HG03571 (cell line): ENCODE measurements at regions not wholly inside any gene's neighbourhood (a gene's known extent, or its start where the extent isn't known, plus 50 kb on each side); places are given as distances from the start of the nearest gene placed in this dataset.
"Not testable (repeated sequence)": the region's sequence is repeated elsewhere in the genome, so short reads cannot be mapped to it uniquely, and the experiment has no call there.

ENCODE experiments used
- ATAC-seq: cut with Tn5 transposase; IDR thresholded peaks from one replicate; pipeline ENCODE4 v1.9.1; 2021; ENCODE audit not compliant: unreplicated experiment

DNA sequence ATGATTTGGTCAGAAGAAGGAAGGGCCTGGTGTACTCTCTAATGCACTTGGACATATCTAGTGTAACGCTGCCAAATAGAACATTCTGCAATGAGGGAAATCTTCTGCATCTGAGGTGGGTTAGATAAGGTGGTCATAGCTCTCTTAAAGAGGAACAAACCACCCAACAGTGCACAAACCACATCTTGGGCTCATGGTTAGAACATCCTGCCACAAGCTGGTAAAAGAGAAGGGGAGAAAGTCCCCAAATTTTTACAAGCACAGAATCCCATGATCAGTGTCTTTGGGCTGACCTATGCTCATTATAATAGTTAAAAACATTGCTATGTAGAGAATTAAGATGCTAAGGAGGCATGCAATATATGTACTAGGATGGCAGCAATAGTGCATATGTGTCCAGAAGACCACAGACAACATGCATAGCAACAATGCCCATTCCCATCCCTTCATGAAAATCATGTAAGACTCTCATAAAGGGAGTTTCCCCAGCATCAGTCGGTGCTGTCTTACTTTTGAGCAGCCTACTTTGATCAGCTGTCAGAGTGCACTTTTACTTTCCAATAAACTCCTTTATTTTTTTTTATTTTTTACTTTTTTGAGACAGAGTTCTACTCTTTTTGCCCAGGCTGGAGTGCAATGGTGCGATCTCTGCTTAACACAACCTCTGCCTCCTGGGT, 99.7 kb upstream of the SLC7A11 start:
- peak; percentile 77 for ATAC-seq

DNA sequence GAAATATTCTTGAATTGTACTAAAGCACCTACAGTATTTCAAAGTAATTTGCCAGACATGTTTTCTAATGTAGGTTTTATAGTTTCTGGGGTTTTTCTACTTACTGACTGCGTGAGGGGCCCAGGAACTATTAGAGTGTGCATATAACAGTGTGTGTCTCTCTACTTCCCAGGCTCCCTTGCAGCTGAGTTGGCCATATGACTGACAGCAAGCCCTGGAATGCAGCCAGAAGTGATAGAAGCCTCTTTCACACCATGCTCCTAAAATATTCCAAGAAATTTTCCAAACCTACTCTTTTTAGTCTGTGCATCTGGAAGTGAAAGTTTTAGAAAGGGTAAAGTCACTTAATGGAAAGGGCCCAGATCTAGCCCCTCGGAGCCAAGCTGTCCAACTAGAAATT, 96.7 kb upstream of the SLC7A11 start:
- no peak for ATAC-seq

DNA sequence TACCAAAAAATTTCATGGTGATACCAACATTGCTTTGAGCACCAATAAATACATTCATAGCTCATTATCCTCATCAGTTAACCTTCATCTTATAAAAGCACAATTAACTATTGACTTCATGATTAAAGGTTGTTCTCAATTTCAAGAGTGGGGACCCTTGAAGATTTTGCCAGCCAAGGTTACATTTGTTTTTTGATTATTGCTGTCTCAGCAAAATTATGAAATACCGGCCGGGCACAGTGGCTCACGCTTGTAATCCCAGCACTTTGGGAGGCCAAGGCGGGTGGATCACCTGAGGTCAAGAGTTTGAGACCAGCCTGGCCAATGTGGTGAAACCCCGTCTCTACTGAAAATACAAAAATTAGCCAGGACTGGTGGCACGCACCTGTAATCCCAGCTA, 96.1 kb upstream of the SLC7A11 start:
- not testable (repeated sequence) for ATAC-seq

DNA sequence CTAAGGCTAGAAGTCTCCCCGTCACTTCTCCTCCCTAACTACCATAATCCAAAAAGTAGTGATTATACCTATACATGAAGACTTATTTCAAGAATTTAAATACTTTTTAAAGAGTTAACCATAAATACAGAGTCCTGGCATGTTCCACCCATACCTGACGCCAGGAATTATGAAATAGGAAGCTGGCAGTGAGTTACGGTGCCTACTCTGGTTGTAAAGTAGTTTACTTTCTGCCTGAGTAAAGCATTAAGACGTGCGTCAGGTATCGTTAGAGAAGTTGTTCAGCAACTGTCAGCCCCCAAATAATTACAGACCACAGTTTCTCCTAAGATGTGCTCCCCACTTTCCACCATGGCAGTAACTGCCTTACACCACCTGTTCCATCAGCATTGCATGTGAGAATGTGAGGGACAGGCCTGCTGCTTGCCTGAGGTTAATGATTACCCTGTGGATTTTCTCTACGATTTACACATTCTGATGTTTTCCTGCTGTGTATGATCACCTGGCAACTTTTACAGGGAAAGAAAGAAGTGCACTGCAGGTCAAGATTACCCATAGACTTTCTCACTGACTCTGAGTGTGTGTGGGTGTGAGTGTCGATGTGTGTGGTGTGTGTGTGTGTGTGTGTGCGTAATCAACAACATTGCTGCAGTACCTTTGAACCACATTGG, 92.3 kb upstream of the SLC7A11 start:
- no peak for ATAC-seq

DNA sequence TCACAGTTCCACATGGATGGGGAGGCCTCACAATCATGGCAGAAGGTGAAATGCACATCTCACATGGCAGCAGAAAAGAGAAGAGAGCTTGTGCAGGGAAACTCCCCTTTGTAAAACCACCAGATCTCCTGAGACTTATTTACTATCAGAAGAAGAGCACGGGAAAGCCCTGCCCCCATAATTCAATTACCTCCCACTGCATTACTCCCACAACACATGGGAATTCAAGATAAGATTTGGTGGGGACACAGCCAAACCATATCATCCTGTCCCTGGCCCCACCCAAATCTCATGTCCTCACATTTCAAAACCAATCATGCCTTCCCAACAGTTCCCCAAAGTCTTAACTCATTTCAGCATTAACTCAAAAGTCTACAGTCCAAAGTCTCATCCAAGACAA, 90.3 kb upstream of the SLC7A11 start:
- not testable (repeated sequence) for ATAC-seq

DNA sequence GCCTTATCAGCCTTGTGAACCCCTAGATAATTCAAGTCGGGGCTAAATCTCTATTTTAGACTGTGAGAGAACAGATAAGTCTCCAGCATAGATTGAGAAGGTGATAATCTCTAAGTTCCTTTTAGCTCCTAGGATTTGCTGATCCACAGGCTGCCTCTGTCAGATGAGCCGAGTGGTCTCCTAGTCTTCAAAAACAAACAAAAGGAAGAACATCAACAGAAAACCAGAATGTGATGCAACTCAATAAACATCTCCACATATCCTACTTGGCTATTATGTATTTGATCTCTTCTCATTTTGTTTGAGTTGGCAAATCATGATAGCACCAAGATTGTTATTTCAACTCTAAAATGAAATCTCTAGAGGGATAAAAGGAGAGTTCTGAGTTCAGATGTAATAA, 88.4 kb upstream of the SLC7A11 start:
- ATAC-seq, result no peak

DNA sequence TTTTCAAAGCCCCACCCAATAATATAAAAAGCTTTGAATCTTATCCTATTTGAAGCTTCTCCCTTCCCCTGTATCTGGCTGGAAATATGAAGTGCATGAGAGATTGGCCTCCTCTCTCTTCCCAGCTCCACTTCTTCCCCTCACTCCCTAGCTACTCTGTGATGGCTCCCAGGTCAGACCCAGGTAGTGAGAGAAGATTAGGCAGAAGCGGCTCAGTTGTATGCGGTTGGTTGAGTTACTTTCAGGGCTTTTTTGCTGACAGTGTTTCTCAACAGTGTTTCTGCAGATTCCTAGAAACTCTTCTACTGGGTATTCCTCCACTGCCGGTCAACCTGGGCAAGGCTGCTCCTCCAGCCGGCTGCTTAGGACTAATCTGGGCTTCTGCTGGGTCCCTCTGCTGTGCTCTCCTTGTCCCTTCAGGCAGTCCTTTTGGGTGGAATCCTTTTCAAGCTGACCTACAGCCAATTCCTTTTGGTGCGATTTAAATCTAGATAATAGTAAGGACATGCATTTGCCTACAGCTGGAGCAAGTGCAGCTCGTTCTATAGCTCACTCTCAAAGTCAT, 87.4 kb upstream of the SLC7A11 start:
- ATAC-seq, result no peak

DNA sequence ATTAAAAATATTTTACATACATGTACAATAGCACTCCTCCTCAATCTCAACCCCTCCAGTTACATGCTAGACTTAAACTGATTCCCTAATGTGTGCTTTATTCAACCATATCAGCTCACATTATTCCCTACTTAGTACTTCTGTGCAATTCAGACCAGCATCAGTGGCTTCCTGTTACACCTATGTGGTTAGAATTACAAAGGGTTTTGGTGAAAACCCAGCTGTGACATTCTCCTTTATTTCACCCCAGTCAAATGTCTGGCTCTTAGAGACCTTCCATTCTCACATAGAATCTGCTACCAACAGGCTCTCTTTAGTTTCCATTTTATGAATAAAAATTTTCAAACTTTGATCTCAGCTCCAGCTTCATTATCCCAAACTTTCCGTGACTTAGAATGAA, 85.2 kb upstream of the SLC7A11 start:
- ATAC-seq, result no peak

DNA sequence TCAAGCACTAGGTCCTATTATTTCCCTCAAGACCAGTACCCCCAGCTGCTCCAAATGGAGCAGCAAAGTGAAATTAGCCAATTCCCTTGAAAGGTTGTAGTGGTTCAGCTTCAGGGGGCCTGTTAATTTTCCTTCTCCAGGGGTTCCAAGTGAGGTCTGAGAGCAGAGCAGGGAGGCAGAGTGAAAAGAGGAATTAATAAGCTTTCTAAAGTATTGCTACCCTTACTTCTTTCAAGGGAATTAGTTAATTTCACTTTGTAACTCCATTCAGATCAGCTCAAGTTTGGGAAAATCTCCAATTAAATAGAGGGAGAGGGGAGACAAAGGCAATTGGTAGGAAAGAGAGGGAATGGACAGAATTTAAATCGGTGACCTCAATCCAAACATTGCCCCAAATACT, 78.7 kb upstream of the SLC7A11 start:
- no peak for ATAC-seq

DNA sequence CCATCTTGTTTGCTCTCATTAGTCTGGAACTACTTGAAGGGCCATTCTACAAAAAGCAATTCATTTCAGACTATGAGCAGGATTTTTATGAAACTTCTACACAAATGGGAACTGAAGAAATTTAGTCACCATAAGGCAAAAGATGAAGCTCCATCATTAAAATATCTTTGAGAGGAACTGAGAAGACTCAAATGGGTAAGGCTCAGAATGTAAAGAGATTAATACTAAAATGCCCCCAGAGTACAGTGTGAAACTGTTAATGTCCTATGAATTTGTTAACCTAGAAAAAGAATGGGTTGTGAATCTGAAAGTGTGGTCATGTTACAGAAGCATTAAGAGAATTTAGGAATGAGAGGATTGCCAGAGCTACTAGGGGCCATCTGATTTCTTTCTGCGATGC, 77.9 kb upstream of the SLC7A11 start:
- ATAC-seq, result no peak

DNA sequence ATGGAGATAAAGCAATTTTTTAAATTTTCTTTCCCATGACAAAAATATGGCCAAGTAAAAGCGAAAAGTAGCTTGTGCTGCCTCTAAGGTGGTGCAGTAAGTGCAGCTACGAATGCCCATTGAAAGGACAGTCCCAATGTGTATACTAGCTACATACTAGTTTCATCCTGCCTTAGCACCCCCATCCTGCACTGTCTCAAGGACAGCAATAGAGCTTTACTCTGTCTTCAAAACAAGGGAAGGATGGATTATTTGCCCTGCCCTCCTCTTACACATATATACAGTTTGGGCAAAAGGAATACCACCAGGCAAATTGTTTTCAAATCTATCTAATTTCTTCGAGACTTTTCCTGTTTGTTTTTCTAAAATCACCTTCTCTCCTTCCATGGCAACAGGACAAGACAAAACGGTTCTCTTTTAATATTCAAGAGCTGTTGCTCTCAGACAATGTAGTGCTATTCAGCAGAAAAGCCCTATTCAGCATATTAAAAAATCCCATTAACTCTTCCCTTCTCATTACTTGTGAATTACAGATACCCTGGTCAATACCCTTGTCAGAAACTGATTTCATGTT, 75.1 kb upstream of the SLC7A11 start:
- ATAC-seq, result no peak

DNA sequence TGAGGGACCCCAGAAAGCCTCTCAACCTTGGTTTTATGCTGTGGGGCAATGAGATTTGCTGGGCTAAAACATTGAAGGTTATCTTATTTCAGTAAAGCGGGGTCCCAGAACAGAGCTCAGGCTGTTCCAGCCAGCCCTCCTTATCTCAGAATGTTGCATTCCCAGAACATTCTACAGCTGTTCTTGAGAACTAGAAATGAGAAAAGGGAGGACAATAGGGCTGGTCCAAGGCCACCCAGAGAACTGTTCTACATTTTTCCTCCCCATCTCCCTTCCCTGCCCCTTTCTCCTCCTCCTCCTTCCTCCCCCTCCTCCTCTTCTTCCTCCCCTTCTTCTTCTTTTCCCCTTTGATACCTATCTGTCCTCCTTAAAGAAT, 70.4 kb upstream of the SLC7A11 start:
- ATAC-seq, result no peak

DNA sequence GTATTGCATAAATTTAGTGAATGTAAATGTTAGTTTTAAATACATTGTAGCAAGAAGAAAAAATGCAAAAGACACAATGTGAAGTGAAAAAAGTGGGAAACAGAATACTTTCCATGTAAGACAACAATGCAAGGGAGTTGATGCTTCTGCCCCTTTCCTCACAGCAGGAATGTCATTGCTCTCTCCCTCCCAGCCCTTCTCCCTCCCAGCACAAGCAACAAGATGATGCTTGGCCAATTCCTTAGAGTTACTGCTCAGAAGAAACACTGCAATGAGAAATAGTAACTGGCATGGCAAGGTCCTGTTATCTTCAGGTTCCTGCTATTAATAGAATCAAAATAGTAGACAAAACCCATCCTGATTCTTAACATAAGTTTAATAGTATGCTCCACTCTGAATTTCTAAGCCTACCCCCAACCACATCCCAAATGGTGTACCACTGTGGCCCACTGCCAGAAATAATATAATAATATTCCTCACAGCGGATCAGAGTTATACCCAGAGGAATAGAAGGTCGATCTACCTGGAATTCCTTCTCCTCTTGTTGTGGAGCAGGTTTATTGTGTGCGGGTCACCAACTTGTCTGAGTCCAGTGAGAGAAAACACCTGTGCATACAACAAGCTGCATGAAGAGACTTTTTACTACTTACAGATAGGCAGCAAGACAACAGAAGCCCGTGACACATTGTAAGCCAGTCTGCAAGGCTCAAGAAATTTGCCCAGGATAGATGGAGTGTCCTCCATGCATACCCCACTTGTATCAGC, 69.8 kb upstream of the SLC7A11 start:
- no peak for ATAC-seq

DNA sequence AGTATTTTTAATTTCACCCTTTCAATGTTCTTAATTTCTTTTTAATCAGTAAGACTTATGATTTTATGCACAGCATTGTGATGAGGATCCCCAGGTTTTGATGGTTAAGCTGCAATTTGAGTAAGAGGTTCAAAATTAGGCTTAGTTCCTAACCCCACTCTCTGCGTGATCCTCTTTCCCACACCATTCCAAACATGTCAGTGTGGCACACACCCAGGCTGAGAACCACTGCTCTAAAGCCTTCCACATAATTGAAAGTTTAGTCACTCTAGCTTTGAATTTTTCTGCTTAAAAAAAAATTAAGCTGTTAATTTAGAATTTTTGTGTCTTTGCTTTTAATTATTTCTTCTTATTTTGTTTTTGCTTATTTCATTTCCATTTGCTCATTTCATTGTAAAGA, 68.8 kb upstream of the SLC7A11 start:
- ATAC-seq, result no peak

DNA sequence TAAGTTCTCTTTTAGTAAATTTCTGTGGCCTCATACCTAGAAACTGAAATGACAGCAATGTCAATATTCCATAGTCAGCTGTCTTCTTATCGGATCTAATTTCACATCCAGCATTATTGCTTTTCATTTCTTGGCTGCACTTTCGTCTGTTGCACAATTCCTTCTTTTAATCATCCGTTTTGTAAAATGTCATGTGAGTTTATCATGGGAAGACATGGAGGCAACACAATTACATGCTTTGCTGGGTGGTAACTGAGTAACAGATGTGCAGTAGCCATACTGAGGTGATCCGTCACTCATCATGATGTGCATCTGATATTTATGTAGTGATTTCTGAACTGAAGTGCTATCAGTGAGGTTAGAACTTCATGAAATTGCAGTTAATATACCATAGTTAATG, 68.3 kb upstream of the SLC7A11 start:
- no peak for ATAC-seq

DNA sequence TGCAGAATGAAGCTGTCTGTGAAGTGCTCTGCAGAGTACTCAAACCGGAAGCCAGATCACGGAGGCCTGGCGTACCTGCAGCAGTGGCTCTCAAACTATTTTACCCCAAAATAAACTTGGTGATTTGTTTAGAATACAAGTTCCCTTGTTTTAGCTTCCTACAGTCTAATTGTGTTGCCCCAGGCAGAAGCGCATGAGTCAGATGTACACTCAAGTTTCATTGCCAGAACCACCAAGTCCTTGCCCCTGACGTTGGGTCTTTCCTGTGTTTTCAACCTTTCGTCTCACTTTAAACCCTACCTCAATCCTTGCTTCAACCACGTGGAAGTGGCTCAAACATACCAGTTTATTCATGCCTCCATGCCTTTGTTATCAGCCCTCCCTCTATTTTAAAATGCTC, 66.2 kb upstream of the SLC7A11 start:
- ATAC-seq, result no peak

DNA sequence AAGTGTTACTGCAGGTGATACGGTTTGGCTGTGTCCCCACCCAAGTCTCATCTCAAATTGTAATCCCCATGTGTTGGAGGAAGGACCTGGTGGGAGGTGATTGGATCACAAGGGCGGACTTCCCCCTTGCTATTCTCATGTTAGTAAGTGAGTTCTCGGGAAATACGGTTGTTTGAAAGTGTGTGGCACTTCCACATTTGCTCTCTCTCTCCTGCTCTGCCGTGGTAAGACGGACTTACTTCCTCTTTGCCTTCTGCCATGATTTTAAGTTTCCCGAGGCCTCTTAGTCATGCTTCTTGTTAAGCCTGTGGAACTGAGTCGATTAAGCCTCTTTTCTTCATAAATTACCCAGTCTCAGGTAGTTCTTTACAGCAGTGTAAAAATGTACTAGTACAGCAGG, 65.2 kb upstream of the SLC7A11 start:
- ATAC-seq, result no peak

DNA sequence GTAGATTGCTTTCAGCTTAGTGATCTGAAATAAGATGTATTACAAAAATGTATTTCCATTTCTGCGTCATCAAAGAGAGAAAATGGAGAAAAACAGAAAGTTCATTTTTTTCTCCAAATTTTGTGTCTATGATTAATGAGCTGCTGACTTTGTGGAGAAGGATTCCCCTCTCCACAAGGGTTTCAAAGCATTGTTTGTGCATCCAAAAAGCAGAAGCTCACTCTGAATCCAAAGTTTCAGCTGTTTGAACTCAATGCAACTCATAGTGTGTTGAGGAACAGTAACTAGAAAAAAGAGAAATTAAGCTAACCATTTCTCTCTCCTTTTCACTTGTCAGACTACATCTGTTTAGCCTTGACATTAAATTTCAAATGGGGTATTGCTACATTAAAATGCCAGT, 62.9 kb upstream of the SLC7A11 start:
- no peak for ATAC-seq

DNA sequence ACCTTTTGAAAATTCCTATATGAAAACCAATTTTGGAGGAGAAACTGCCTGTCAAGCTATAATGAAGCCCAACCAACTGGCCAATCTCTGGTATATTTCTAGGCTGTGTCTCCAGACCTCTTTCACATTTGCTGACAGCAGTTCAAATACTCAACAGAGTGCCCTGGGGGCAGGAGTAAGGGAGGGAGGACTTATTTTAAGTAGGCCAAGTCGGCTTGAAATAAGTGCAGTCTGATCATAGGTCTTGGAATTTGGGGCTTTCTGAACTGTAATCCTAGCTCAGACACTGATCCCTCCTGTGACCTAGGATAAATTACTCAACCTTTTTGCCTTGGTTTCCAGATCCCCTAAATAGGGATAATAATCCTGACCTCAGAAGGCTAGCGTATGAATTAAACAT, 59.4 kb upstream of the SLC7A11 start:
- no peak for ATAC-seq

DNA sequence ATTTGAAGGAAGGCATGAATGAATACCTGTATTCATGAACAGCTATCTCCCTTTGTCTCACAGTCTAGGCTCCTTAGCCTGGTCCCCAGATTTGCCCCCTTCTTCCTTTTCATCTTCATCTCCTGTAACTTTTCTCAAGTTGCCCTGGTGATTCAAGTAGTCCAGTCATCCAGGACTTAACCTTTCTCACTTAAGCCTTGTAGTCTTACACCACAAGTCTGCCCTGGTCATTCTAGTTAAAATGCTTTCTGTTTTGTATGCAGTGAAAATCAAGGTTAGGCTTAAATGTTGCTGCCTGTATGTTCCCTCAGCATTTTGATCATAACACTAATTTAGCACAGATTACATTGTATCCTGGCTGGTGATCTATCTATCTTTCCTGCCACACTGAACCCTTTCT, 58.5 kb upstream of the SLC7A11 start:
- ATAC-seq, result no peak

DNA sequence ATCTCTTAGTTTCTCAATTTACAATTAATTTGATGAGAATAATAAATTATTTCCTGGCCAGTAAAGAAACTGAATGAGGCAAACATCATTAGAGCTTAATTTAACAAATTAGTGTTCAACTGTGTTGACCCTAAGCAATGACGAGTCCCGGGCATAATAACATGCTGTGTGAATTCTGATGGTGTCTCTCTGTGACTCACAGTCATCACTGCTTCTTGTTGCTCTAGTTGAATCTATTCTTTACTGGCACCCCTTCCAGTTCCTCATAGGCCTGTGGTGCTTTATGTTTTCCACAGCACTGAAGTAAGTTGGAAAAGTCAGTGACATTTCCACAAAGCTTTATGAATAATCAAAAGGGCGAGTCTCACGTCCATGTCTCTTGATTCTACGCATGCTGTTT, 57.7 kb upstream of the SLC7A11 start:
- no peak for ATAC-seq

DNA sequence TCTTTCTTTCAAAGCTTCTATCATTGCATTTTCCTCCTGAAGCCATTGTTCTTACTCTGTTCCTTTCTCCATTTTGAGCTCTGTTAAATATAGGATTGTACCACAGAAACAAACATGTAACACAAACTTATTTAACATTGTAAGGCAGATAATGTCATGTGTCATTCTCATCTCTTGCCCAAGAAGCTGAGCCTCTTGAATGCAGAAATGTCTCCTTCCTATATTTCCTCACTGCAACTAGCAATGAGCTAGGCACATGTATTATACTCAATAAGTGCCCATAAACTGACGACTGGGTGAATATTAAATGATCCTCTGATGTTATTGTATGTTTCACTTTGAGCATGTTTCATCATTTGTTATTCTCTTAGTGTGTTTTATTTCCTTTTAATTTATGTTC, 56.7 kb upstream of the SLC7A11 start:
- ATAC-seq, result no peak
